Peyer's patch (tissue), 4 donors: ENCODE measurements at regions not wholly inside any gene's neighbourhood (a gene's known extent, or its start where the extent isn't known, plus 50 kb on each side); places are given as distances from the start of the nearest gene placed in this dataset.
A peak's percentile ranks its signal among the peaks of the same experiment; 100 is the strongest.
"Not testable (repeated sequence)": the region's sequence is repeated elsewhere in the genome, so short reads cannot be mapped to it uniquely, and the experiment has no call there.

Source experiments
- DNase-seq, 3 donors: peaks; one replicate each; pipeline ENCODE4 v3.0.0-alpha.2; 2017 to 2019
- H3K27ac ChIP-seq, 4 donors: fragments of 200-600 bp; sonication (generic); one replicate each; pipeline ENCODE4 v1.5.1; 2016 to 2019
- H3K27me3 ChIP-seq, 2 donors: fragments of 200-600 bp; sonication (generic); one replicate each; pipeline ENCODE4 v1.5.1; 2019
- H3K36me3 ChIP-seq, 3 donors: fragments of 200-600 bp; sonication (generic); one replicate each; pipeline ENCODE4 v1.5.1; 2016 to 2019
- H3K4me1 ChIP-seq, 4 donors: fragments of 200-600 bp; sonication (generic); one replicate each; pipeline ENCODE4 v1.5.1; 2016 to 2019
- H3K4me3 ChIP-seq, 4 donors: fragments of 200-600 bp; sonication (generic); 1 replicate in 3 of 4; 2 replicates in 1 of 4; pipeline ENCODE4 v1.5.1; 2016 to 2019; ENCODE audit warnings: mild to moderate bottlenecking in 1 of 4
- H3K9me3 ChIP-seq, 4 donors: fragments of 200-600 bp; sonication (generic); one replicate each; pipeline ENCODE4 v1.5.1; 2016 to 2019; ENCODE audit warnings: mild to moderate bottlenecking in 1 of 4
- POLR2A ChIP-seq, 2 donors: fragments of 450-650 bp; IDR thresholded peaks; one replicate each; pipeline ENCODE4 v1.5.1; 2017; ENCODE audit warnings: antibody characterized with exemption in 2 of 2, mild to moderate bottlenecking in 2 of 2, moderate library complexity in 2 of 2
- TF ChIP-seq, protein P1 (sequence below), 6 experiments: fragments of 450-650 bp in 4 of 6; fragments of 200-600 bp in 2 of 6; sonication (generic) in 1 of 6; IDR thresholded peaks; one replicate each; pipeline ENCODE4 v1.5.1; 2017 to 2019; ENCODE audit warnings: antibody characterized with exemption in 6 of 6, mild to moderate bottlenecking in 3 of 6, moderate library complexity in 1 of 6

- TF ChIP-seq, protein P1, sequence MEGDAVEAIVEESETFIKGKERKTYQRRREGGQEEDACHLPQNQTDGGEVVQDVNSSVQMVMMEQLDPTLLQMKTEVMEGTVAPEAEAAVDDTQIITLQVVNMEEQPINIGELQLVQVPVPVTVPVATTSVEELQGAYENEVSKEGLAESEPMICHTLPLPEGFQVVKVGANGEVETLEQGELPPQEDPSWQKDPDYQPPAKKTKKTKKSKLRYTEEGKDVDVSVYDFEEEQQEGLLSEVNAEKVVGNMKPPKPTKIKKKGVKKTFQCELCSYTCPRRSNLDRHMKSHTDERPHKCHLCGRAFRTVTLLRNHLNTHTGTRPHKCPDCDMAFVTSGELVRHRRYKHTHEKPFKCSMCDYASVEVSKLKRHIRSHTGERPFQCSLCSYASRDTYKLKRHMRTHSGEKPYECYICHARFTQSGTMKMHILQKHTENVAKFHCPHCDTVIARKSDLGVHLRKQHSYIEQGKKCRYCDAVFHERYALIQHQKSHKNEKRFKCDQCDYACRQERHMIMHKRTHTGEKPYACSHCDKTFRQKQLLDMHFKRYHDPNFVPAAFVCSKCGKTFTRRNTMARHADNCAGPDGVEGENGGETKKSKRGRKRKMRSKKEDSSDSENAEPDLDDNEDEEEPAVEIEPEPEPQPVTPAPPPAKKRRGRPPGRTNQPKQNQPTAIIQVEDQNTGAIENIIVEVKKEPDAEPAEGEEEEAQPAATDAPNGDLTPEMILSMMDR (IDR thresholded peaks at IDR 0.05), result no peak
- TF ChIP-seq POLR2A (IDR thresholded peaks at IDR 0.05), result no peak
- Histone ChIP-seq H3K27me3 (no peaks in the 10 kb centered on the region), H3K4me3 (no peak overlapping the region), H3K4me1 (peaks cover 0 to 6% (median 0%) of the 10 kb centered on the region in 4 donors), H3K9me3 (no peaks in the 10 kb centered on the region), H3K27ac (no peak overlapping the region), H3K36me3 (no peaks in the 10 kb centered on the region)
- DNase-seq, result no peak
Measured at GRCh38 chr2:200194746-200195145, 111.7 kb upstream of the SPATS2L start.

DNA sequence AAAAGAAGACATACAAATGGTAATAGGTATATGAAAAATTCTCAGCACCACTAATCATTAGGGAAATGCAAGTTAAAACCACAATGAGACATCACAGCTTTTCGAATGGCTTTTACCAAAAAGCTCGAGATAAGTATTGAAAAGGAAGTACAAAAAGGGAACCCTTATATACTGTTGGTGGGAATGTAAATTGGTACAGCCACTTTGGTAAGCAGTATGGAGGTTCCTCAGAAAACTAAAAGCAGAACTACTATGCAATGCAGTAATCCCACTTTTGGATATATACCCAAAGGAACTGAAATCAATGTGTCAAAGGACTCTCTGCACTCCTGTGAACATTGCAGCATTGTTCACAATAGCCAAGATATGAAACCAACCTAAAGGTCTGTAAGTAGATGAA, 107.5 kb upstream of the SPATS2L start:
- Histone ChIP-seq H3K4me1 (peaks cover 0 to 6% (median 0%) of the 10 kb centered on the region in 4 donors), H3K27ac (no peak overlapping the region), H3K27me3 (no peaks in the 10 kb centered on the region), H3K4me3 (no peak overlapping the region), H3K36me3 (no peaks in the 10 kb centered on the region), H3K9me3 (no peaks in the 10 kb centered on the region)
- TF ChIP-seq POLR2A (IDR thresholded peaks at IDR 0.05), result no peak
- TF ChIP-seq, protein P1 (IDR thresholded peaks at IDR 0.05), result no peak
- DNase-seq, result no peak

GRCh38 chr2:200199576-200200263, 106.8 kb upstream of the SPATS2L start:
- Histone ChIP-seq H3K27ac (no peak overlapping the region), H3K27me3 (no peaks in the 10 kb centered on the region), H3K36me3 (no peaks in the 10 kb centered on the region), H3K4me1 (peaks cover 0 to 6% (median 0%) of the 10 kb centered on the region in 4 donors), H3K9me3 (no peaks in the 10 kb centered on the region), H3K4me3 (no peak overlapping the region)
- TF ChIP-seq, protein P1 (IDR thresholded peaks at IDR 0.05), result peak in 1 of 6 experiments; percentile 15
- no peak for TF ChIP-seq POLR2A (IDR thresholded peaks at IDR 0.05)
- no peak for DNase-seq

DNA sequence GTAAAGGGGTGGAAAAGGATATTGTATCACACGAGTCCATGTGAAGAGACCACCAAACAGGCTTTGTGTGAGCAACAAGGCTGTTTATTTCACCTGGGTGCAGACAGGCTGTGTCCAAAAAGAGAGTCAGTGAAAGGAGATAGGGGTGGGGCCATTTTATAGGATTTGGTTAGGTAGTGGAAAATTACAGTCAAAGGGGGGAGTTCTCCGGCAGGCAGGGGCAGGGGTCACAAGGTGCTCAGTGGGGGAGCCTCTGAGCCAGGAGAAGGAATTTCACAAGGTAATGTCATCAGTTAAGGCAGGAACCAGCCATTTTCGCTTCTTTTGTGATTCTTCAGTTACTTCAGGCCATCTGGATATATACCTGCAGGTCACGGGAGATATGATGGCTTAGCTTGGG, 104.7 kb upstream of the SPATS2L start:
- not testable (repeated sequence) for H3K36me3 ChIP-seq, H3K27me3 ChIP-seq, H3K4me3 ChIP-seq, H3K4me1 ChIP-seq, H3K27ac ChIP-seq, DNase-seq, H3K9me3 ChIP-seq

- H3K27me3 ChIP-seq, result no peaks in the 10 kb centered on the region
- no peak overlapping the region for H3K4me3 ChIP-seq
- TF ChIP-seq POLR2A (IDR thresholded peaks at IDR 0.05), result no peak
- TF ChIP-seq, protein P1 (IDR thresholded peaks at IDR 0.05), result no peak
- no peaks in the 10 kb centered on the region for H3K9me3 ChIP-seq
- peaks cover 0 to 6% (median 0%) of the 10 kb centered on the region in 4 donors for H3K4me1 ChIP-seq
- no peak for DNase-seq
- H3K27ac ChIP-seq, result no peak overlapping the region
- no peaks in the 10 kb centered on the region for H3K36me3 ChIP-seq
Measured at GRCh38 chr2:200203381-200203827, 103.1 kb upstream of the SPATS2L start.

- H3K4me3 ChIP-seq, result no peak overlapping the region
- H3K9me3 ChIP-seq, result no peaks in the 10 kb centered on the region
- DNase-seq, result no peak
- no peaks in the 10 kb centered on the region for H3K4me1 ChIP-seq
- no peak overlapping the region for H3K27ac ChIP-seq
- H3K27me3 ChIP-seq, result no peaks in the 10 kb centered on the region
- H3K36me3 ChIP-seq, result no peaks in the 10 kb centered on the region
- no peak for TF ChIP-seq POLR2A (IDR thresholded peaks at IDR 0.05)
- TF ChIP-seq, protein P1 (IDR thresholded peaks at IDR 0.05), result no peak
Measured at GRCh38 chr2:200208041-200208440, 98.5 kb upstream of the SPATS2L start.
